ENCODE measurements at regions not wholly inside any gene's neighbourhood (a gene's known extent, or its start where the extent isn't known, plus 50 kb on each side); places are given as distances from the start of the nearest gene placed in this dataset.
"Not testable (repeated sequence)": the region's sequence is repeated elsewhere in the genome, so short reads cannot be mapped to it uniquely, and the experiment has no call there.

GRCh38 chr20:30164389-30164788 is 1093.1 kb upstream of the DEFB115 start:
- DNase-seq: not testable (repeated sequence)

- DNase-seq: no peak
Observed at GRCh38 chr20:30167540-30167939, 1089.9 kb upstream of the DEFB115 start.

- peak; percentile 54 for DNase-seq
Observed at GRCh38 chr20:30168025-30168799, 1089.3 kb upstream of the DEFB115 start.

- DNase-seq: no peak
Observed at GRCh38 chr20:30168800-30169138, 1088.7 kb upstream of the DEFB115 start.

GRCh38 chr20:30175681-30176080 is 1081.8 kb upstream of the DEFB115 start:
- no peak for DNase-seq

GRCh38 chr20:30183124-30183523 is 1074.3 kb upstream of the DEFB115 start:
- DNase-seq: not testable (repeated sequence)

- not testable (repeated sequence) for DNase-seq
Observed at GRCh38 chr20:30191785-30192184, 1065.7 kb upstream of the DEFB115 start.

- not testable (repeated sequence) for DNase-seq
Observed at GRCh38 chr20:30234477-30234876, 1023.0 kb upstream of the DEFB115 start.

- DNase-seq: not testable (repeated sequence)
Observed at GRCh38 chr20:30275073-30275472, 982.4 kb upstream of the DEFB115 start.

GRCh38 chr20:30281584-30282197 is 975.8 kb upstream of the DEFB115 start:
- no peak for DNase-seq

GRCh38 chr20:30283476-30284280 is 973.8 kb upstream of the DEFB115 start:
- DNase-seq: peak; percentile 86

- DNase-seq: no peak
Observed at GRCh38 chr20:30284281-30284905, 973.1 kb upstream of the DEFB115 start.

- DNase-seq: no peak
Observed at GRCh38 chr20:30285677-30286076, 971.8 kb upstream of the DEFB115 start.

GRCh38 chr20:30286157-30286556 is 971.3 kb upstream of the DEFB115 start:
- no peak for DNase-seq

- DNase-seq: not testable (repeated sequence)
Observed at GRCh38 chr20:30287459-30287858, 970.0 kb upstream of the DEFB115 start.

- no peak for DNase-seq
Observed at GRCh38 chr20:30288346-30288745, 969.1 kb upstream of the DEFB115 start.

- peak; percentile 24 for DNase-seq
Observed at GRCh38 chr20:30289049-30289448, 968.4 kb upstream of the DEFB115 start.

- DNase-seq: peak; percentile 23
Observed at GRCh38 chr20:30289711-30290141, 967.7 kb upstream of the DEFB115 start.

GRCh38 chr20:30290361-30291063 is 967.0 kb upstream of the DEFB115 start:
- peak; percentile 48 for DNase-seq

GRCh38 chr20:30291064-30291379 is 966.4 kb upstream of the DEFB115 start:
- DNase-seq: not testable (repeated sequence)

GRCh38 chr20:30291686-30292085 is 965.8 kb upstream of the DEFB115 start:
- not testable (repeated sequence) for DNase-seq

GRCh38 chr20:30295396-30295795 is 962.1 kb upstream of the DEFB115 start:
- not testable (repeated sequence) for DNase-seq

- DNase-seq: not testable (repeated sequence)
Observed at GRCh38 chr20:30295967-30296366, 961.5 kb upstream of the DEFB115 start.

Data from CD4-positive, alpha-beta T cell treated with Interleukin-12 subunit alpha and Interleukin-12 subunit beta, for 1 hour (primary cell).